Activated T-cell treated with anti-CD3 and anti-CD28 coated beads, Interleukin-2, amount 50 U/mL, for 24 hours (primary cell): ENCODE measurements at regions not wholly inside any gene's neighbourhood (a gene's known extent, or its start where the extent isn't known, plus 50 kb on each side); places are given as distances from the start of the nearest gene placed in this dataset.

Source experiments
- DNase-seq: peaks from one replicate; pipeline ENCODE4 v3.0.0-alpha.2; 2020
- H3K27ac Mint-ChIP-seq: 2 replicates; pipeline ENCODE4 v1.8.0; 2020; ENCODE audit warnings: mild to moderate bottlenecking, mixed read lengths
- H3K27me3 Mint-ChIP-seq: 2 replicates; pipeline ENCODE4 v1.8.0; 2020; ENCODE audit warnings: mixed read lengths
- H3K36me3 Mint-ChIP-seq: 2 replicates; pipeline ENCODE4 v1.8.0; 2020; ENCODE audit warnings: low read depth, mixed read lengths
- H3K4me1 Mint-ChIP-seq: 2 replicates; pipeline ENCODE4 v1.8.0; 2020; ENCODE audit warnings: low read depth, mixed read lengths
- H3K4me3 Mint-ChIP-seq: 2 replicates; pipeline ENCODE4 v1.8.0; 2020; ENCODE audit warnings: mild to moderate bottlenecking, moderate library complexity, mixed read lengths
- H3K9me3 Mint-ChIP-seq: 2 replicates; pipeline ENCODE4 v1.8.0; 2020; ENCODE audit warnings: mixed read lengths

DNA sequence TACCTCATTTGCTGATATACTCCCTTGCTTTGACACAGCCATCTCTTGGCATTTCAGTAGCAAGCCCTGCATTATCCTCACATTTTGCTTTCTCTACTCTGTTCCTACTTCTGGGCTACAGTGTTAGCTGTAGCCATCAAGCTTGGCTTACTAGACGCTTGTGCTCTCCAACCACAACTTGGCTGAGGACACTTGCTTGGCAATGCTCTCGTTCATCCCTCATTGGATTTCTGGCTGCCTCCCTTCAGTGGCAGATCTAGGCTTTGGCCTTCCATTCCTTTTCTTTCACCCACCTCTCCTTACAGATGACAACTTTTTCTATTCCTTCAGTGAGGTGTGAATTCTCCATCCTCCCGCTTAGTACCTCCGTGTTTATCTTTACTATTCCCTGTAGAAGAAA lies 428.7 kb upstream of the LRRC7 start:
- no peaks in the 10 kb centered on the region for H3K27me3 Mint-ChIP-seq
- H3K4me3 Mint-ChIP-seq = no peak overlapping the region
- peaks cover 24% of the 10 kb centered on the region for H3K9me3 Mint-ChIP-seq
- H3K27ac Mint-ChIP-seq = no peak overlapping the region
- DNase-seq = no peak
- no peaks in the 10 kb centered on the region for H3K36me3 Mint-ChIP-seq
- no peaks in the 10 kb centered on the region for H3K4me1 Mint-ChIP-seq

DNA sequence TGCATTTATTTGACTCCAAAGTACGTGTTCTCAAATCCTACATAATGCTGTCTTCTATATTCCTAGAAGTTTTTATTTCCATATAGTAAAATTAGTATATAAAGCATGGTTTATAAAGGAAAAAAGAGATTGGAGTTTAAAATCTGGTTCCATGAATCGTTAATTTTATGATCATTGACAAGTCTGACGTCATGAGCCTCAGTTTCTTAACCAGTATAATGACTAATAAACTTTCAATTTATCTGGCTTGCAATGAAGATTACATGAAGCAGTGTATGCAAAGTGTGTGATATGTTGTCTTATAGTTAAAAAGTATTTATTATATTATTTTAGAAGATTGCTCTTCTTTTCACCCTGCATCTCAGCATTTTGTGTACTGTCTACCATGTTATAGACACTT lies 421.4 kb upstream of the LRRC7 start:
- Mint-ChIP-seq H3K9me3 (peaks cover 8% of the 10 kb centered on the region), H3K4me1 (no peaks in the 10 kb centered on the region), H3K4me3 (no peak overlapping the region), H3K27ac (no peak overlapping the region), H3K36me3 (no peaks in the 10 kb centered on the region), H3K27me3 (no peaks in the 10 kb centered on the region)
- no peak for DNase-seq

DNA sequence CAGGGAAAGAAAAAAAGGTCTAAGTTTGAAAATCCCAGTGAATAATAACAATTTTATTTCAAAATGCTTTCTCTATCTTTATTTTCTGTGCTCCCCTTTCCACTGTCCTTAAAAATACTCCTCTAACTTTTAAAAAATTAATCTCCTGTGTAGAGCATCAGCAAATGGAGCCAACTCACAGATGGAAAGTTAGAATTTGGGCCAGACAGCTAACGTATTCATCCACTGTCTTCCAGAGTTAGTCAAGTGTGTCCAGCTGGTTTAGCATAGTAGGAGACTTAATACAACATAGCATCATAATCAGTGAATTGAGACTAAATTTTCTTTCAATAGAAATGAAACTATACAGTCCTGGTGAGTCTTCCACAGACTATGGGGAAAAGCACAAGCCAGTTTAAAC lies 419.0 kb upstream of the LRRC7 start:
- no peak for DNase-seq
- Mint-ChIP-seq H3K27me3 (no peaks in the 10 kb centered on the region), H3K9me3 (peaks cover 13% of the 10 kb centered on the region), H3K4me1 (no peaks in the 10 kb centered on the region), H3K36me3 (no peaks in the 10 kb centered on the region), H3K27ac (no peak overlapping the region), H3K4me3 (no peak overlapping the region)

DNA sequence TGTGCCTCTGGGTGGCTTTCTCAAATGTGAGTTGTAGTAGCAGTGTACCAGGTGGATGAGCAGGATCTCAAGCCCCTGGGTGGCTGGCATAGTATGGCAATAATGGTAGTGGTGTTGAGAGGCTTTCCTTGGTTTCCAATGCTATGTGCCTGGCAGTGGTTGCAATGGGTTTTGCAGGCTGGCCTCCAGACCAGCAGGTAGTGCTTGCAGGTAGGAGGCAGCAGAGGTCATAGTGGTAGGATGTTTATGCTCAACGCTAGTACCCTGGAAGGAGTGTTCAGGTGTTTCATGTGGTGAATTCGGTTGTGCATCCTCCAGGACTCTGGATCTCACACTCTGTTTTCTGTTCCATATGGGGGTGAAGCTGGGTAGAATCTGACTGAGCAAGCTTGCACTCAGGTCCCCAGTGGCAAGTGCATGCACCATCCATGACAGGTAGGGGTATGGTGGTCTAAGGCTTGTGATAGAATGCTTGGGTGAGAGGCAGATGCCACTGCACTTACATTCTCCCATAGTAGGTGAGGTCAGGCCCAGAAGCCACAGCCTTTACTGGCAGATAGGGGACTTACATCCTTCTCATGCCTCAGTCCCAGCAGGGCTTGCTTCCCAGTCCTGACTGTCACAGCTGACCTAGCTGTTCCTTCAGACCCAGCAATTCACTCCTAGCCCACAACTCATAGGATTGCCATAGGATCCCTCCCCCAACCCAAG lies 410.5 kb upstream of the LRRC7 start:
- H3K9me3 Mint-ChIP-seq = peaks cover 21% of the 10 kb centered on the region
- H3K27ac Mint-ChIP-seq = no peak overlapping the region
- H3K4me3 Mint-ChIP-seq = no peak overlapping the region
- no peaks in the 10 kb centered on the region for H3K36me3 Mint-ChIP-seq
- no peaks in the 10 kb centered on the region for H3K4me1 Mint-ChIP-seq
- H3K27me3 Mint-ChIP-seq = no peaks in the 10 kb centered on the region
- no peak for DNase-seq

DNA sequence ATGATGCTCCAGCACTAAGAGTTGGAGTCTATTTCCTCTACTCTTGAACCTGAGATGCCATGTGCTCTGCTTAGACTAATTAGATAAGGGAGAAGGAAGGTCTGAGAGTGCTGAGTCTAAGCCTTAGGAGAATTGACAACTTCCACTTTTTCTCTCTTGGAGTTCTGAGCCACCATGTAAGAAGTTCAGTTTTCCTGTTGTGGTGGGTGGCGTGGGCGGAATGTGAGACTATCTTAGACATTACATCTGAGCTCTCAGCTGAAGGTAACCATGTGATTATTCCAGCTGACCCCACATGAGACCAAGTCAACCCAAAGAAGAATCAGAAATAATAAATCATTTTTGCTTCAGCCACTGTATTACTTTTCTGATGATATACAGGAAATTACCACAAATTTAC lies 404.5 kb upstream of the LRRC7 start:
- H3K9me3 Mint-ChIP-seq = peaks cover 24% of the 10 kb centered on the region
- H3K27me3 Mint-ChIP-seq = no peaks in the 10 kb centered on the region

DNA sequence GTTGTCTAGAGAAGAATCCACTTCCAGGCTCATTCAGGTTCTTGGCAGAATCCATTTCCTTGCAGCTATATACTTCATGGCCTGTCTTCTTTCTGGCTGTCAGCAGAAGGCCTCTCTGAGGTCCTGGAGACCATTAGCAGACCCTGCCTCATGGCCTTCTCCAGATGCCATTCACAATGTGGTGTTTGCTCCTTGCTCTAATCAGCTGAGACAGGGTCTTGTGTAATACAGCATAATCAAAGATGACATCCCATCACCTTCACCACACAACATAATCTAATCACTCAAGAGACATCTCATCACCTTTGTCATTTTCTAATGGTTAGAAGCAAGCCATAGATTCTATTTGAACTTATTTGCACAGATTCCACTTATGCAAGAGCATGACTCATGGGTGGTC lies 403.9 kb upstream of the LRRC7 start:
- H3K9me3 Mint-ChIP-seq = peaks cover 22% of the 10 kb centered on the region
- H3K36me3 Mint-ChIP-seq = no peaks in the 10 kb centered on the region
- H3K27me3 Mint-ChIP-seq = no peaks in the 10 kb centered on the region
- H3K27ac Mint-ChIP-seq = no peak overlapping the region
- no peak overlapping the region for H3K4me3 Mint-ChIP-seq
- DNase-seq = no peak
- no peaks in the 10 kb centered on the region for H3K4me1 Mint-ChIP-seq

More for the DNA sequence above, 404.5 kb upstream of the LRRC7 start:
- no peaks in the 10 kb centered on the region for H3K36me3 Mint-ChIP-seq
- no peaks in the 10 kb centered on the region for H3K4me1 Mint-ChIP-seq
- H3K27ac Mint-ChIP-seq = no peak overlapping the region
- DNase-seq = no peak
- H3K4me3 Mint-ChIP-seq = no peak overlapping the region

DNA sequence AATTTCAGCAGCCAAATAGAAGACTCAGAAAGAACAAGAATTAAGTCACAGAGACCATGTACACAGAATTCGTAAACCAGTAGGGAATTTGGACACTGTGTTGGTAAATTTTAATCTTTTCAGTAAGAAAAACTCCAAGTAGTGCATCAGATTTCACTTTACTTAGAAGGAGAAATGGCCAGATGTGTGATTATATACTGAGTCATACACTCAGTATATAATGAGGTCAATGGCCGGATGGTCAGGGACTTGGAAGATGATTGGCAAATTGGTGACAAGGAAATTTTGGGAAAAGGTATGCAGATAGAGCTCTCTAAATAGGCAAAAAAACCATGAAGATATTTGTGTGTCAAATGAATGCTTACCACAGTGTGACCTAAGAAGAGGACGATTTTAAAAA lies 399.8 kb upstream of the LRRC7 start:
- H3K4me3 Mint-ChIP-seq = no peak overlapping the region
- H3K36me3 Mint-ChIP-seq = no peaks in the 10 kb centered on the region
- DNase-seq = no peak
- H3K4me1 Mint-ChIP-seq = no peaks in the 10 kb centered on the region
- no peak overlapping the region for H3K27ac Mint-ChIP-seq
- peaks cover 45% of the 10 kb centered on the region for H3K9me3 Mint-ChIP-seq
- H3K27me3 Mint-ChIP-seq = no peaks in the 10 kb centered on the region

DNA sequence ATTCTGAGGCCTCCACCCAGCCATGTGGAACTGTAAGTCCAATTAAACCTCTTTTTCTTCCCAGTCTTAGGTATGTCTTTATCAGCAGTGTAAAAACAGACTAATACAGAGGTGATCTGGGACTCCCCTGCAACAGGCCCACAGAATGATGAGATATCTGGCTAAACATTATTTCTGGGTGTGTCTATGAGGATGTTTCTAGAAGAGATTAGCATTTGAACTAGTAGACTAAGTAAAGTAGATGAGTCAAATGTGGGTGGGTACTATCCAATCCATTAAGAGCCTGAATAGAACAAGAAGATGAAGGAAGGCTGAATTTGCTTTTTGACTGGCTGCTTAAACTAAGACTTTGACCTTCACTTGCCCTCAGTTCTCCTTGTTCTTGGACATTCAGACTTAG lies 396.5 kb upstream of the LRRC7 start:
- Mint-ChIP-seq H3K27me3 (no peaks in the 10 kb centered on the region), H3K36me3 (no peaks in the 10 kb centered on the region), H3K4me1 (no peaks in the 10 kb centered on the region), H3K9me3 (peaks cover 46% of the 10 kb centered on the region), H3K27ac (no peak overlapping the region), H3K4me3 (no peak overlapping the region)
- DNase-seq = no peak

DNA sequence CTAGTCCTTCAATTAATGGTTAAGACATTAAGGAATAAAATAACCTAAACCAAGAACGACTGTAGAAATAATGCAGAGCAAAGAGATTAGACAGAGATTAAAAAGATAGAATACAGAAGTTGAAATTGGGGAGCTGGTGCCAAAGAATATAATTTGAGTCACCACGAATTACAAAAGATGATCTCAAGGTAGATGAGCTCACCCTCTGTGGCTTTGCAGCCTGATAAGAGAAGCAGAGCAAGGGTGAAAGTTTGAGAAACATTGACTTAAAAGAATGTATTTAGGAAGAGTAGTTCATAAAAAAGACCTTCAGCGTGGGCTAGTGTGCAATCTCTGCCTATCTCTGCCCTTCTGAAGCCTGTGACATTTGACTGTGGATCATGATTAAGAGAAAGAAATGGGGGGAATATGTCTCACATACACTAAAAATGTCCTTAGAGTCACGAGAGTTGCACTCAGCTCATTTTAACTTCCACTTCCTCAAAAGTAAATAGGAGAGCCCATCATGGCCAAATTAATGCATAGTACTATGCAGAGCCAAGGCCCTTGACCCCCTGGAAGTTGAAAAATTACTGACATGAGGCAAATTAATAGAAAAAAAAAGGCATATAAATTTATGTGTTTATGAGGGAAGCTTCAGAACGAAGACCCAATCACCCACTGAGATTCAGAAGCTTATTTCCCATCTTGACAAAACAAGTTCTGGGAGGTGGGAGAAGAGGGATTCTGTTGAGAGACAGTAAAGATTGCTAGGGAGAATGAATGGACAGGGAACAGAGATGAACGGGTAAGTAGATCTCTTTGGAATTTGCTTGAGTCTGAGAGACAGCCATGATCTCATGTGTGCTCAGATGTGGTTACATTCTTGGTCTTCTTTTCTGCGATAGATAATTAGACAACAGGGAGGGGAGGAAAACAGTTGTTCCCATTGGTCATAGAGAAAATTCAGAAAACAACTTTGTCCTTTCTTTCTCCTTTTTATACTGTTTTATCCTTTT lies 395.4 kb upstream of the LRRC7 start:
- H3K27me3 Mint-ChIP-seq = no peaks in the 10 kb centered on the region
- peaks cover 41% of the 10 kb centered on the region for H3K9me3 Mint-ChIP-seq
- H3K4me3 Mint-ChIP-seq = no peak overlapping the region
- no peaks in the 10 kb centered on the region for H3K36me3 Mint-ChIP-seq
- DNase-seq = no peak
- H3K27ac Mint-ChIP-seq = no peak overlapping the region
- no peaks in the 10 kb centered on the region for H3K4me1 Mint-ChIP-seq

DNA sequence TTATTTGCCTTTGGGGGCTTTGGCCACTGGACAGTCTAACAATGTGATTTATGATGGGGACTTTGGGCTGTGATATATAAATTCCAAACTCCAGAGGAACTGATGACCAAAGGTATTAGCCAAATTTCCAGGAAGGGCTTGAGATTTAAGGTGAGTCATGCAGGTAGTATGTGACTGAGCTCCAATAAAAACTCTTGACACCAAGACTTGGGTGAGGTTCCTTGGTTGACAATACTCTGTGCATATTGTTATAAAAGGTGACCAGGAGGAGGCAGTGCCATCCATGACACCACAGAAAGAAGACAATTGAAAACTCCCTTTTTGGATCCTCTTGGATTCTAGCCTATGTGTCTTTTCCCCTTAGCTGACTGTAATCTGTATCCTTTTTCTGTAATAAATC lies 392.7 kb upstream of the LRRC7 start:
- H3K36me3 Mint-ChIP-seq = no peaks in the 10 kb centered on the region
- peaks cover 27% of the 10 kb centered on the region for H3K9me3 Mint-ChIP-seq
- no peak overlapping the region for H3K4me3 Mint-ChIP-seq
- DNase-seq = no peak
- no peak overlapping the region for H3K27ac Mint-ChIP-seq
- H3K4me1 Mint-ChIP-seq = no peaks in the 10 kb centered on the region
- no peaks in the 10 kb centered on the region for H3K27me3 Mint-ChIP-seq

DNA sequence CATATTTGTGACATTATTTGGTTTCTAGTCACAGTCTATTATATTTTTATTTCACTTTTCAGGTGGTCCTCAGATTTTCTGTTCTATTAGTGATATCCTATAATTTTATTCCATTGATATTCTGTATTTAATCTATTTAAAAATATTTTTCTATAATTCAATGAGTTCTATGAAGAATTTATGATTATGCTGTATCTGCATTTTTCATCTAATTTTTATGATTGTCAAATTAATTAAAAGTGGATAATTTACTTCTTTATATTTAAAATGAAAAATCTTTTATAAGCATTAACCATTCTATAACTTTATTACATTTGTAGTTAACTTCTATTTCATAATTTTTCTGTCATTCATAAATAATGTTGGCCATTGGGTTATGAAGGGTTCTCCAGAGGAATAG lies 387.4 kb upstream of the LRRC7 start:
- Mint-ChIP-seq H3K4me1 (no peaks in the 10 kb centered on the region), H3K4me3 (no peak overlapping the region), H3K27me3 (no peaks in the 10 kb centered on the region), H3K9me3 (no peaks in the 10 kb centered on the region), H3K27ac (no peak overlapping the region), H3K36me3 (no peaks in the 10 kb centered on the region)
- no peak for DNase-seq

DNA sequence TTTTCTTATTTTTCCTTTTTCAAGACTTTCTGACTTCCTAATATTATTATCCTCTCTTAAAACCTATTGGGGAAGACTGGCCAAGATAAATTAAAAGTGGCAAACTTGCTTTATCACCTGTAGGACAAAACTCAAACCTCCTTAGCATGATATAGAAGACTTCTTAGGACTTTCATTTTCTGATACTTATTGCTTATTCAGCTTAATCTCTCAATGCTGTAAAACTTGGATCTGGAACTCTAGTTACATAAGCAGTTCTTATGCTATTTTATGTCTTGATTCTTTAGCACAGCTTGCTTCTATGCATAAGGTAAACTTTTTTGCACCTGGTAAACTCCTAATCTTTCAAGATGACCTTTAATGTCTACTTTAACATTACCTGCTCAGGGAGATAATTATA lies 382.3 kb upstream of the LRRC7 start:
- H3K4me1 Mint-ChIP-seq = no peaks in the 10 kb centered on the region
- no peak overlapping the region for H3K4me3 Mint-ChIP-seq
- H3K9me3 Mint-ChIP-seq = no peaks in the 10 kb centered on the region
- H3K27ac Mint-ChIP-seq = no peak overlapping the region
- no peak for DNase-seq
- H3K27me3 Mint-ChIP-seq = no peaks in the 10 kb centered on the region
- no peaks in the 10 kb centered on the region for H3K36me3 Mint-ChIP-seq

DNA sequence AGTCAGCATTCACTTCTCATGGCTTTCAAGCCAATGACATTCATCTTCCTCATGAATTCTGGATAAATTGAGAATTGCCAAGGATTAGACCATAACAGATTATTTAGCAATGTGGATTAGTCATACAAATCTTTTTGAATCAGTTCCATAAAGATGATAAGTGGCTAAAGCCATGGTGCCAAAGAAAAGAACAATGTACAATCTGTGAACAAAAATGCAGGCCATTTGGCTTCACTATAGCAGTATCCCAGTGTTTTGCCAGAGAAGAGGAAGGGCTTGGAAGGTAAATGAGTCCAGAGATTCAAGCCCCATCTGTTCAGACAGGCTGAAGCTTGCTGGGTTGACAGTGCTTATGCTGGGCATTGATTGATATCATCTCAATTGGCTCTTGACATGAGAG lies 376.4 kb upstream of the LRRC7 start:
- H3K9me3 Mint-ChIP-seq = peaks cover 2% of the 10 kb centered on the region
- DNase-seq = no peak
- no peak overlapping the region for H3K27ac Mint-ChIP-seq
- H3K4me3 Mint-ChIP-seq = no peak overlapping the region
- H3K36me3 Mint-ChIP-seq = no peaks in the 10 kb centered on the region
- no peaks in the 10 kb centered on the region for H3K4me1 Mint-ChIP-seq
- no peaks in the 10 kb centered on the region for H3K27me3 Mint-ChIP-seq

DNA sequence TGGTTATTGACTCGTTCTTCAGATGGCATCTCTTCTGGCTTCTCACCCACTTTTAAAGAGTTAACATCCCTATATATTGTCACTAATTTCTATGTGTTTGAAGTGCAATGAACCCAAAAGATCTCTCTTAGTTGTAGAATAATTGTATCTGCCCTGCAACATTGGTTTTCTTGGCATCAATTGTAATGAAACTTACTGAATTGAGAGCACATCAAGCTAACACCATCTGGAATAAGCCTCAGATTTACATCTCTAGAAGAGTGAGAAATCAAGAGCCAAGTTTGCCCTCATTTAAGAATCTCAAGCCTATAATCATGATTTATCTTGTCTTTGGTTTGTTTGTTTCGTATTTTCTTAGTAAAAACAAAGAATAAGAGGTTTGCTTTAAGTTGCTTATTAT lies 372.6 kb upstream of the LRRC7 start:
- H3K4me1 Mint-ChIP-seq = no peaks in the 10 kb centered on the region
- no peak overlapping the region for H3K27ac Mint-ChIP-seq
- peaks cover 5% of the 10 kb centered on the region for H3K9me3 Mint-ChIP-seq
- no peaks in the 10 kb centered on the region for H3K27me3 Mint-ChIP-seq
- DNase-seq = no peak
- no peaks in the 10 kb centered on the region for H3K36me3 Mint-ChIP-seq
- H3K4me3 Mint-ChIP-seq = no peak overlapping the region

DNA sequence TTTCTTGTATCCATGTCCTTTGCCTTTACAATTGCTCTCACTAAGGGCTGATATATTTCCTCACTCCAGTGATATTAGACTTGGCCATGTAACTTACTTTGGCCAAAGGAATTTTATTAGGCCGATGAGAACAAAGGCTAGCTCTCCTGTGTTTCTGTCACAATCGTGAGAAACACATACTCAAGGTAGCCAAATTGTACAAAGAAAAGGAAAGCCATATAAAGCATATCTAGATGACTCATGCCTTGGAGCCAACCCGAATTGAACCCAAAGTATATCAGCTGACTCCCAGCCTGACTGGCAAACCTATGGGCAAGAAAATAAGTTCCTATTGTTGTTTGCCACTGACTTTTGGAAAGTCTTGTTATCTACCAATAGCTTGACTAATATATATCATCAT lies 371.7 kb upstream of the LRRC7 start:
- Mint-ChIP-seq H3K27me3 (no peaks in the 10 kb centered on the region), H3K9me3 (peaks cover 5% of the 10 kb centered on the region), H3K4me3 (no peak overlapping the region), H3K27ac (no peak overlapping the region), H3K36me3 (no peaks in the 10 kb centered on the region), H3K4me1 (no peaks in the 10 kb centered on the region)
- no peak for DNase-seq
